ENCODE measurements at regions not wholly inside any gene's neighbourhood (a gene's known extent, or its start where the extent isn't known, plus 50 kb on each side); places are given as distances from the start of the nearest gene placed in this dataset.
A peak's percentile ranks its signal among the peaks of the same experiment; 100 is the strongest.

GRCh38 chr3:153679714-153680113 is 441.5 kb upstream of the ARHGEF26 start:
- DNase-seq (ENCODE audit: low spot score), result peak; percentile 85
- Histone ChIP-seq H3K9me3 (ENCODE audit: low read length) (peaks cover 33% of the 10 kb centered on the region), H3K4me1 (ENCODE audit: insufficient read depth, low read length, poor library complexity, severe bottlenecking) (peaks cover 28% of the 10 kb centered on the region), H3K4me3 (ENCODE audit: low read depth, low read length, poor library complexity, severe bottlenecking) (peak overlapping the region; percentile 51), H3K36me3 (ENCODE audit: insufficient read depth, low read length) (peaks cover 45% of the 10 kb centered on the region), H3K4me2 (ENCODE audit: low read length) (peak overlapping the region; percentile 58), H3K9me2 (ENCODE audit: insufficient read depth, low read length) (no peaks in the 10 kb centered on the region), H3K27ac (ENCODE audit: low read depth, low read length, poor library complexity, severe bottlenecking) (peak overlapping the region; percentile 71), H2AFZ (ENCODE audit: low read length) (no peak overlapping the region; the same call in 1 of the 2 replicates), H4K20me1 (ENCODE audit: insufficient read depth, low read length) (no peaks in the 10 kb centered on the region), H3K79me2 (ENCODE audit: insufficient read depth, low read depth, low read length) (peaks cover 11% of the 10 kb centered on the region)
- BruUV-seq (replicated peaks), result no TSS peak
- CTCF ChIA-PET (ENCODE audit: unreplicated experiment), result no interaction called here
- TF ChIP-seq CTCF (conservative IDR thresholded peaks at IDR 0.05; ENCODE audit: low read length), result no peak
- no peak for TF ChIP-seq EZH2phosphoT487 (IDR thresholded peaks at IDR 0.05; ENCODE audit: borderline replicate concordance, low read depth, low read length)
- intact Hi-C loops (cut with micrococcal nuclease; ENCODE audit: unreplicated experiment), result loop anchor here (1.0 to 5.0 kb wide), 2 partner anchors 55 to 83 kb away; no protein-coding TSS in a partner anchor
- POLR2A ChIA-PET, result interaction anchor here (0.6 to 1.5 kb wide), 6 partner anchors 15 to 78 kb away, joined by 3 to 5 read pairs (median 3); no protein-coding TSS in a partner anchor

- CTCF ChIA-PET (ENCODE audit: unreplicated experiment), result no interaction called here
- Histone ChIP-seq H3K9me2 (ENCODE audit: insufficient read depth, low read length) (no peaks in the 10 kb centered on the region), H3K4me3 (ENCODE audit: low read depth, low read length, poor library complexity, severe bottlenecking) (no peak overlapping the region), H3K9me3 (ENCODE audit: low read length) (peaks cover 33% of the 10 kb centered on the region), H3K36me3 (ENCODE audit: insufficient read depth, low read length) (peaks cover 45% of the 10 kb centered on the region), H4K20me1 (ENCODE audit: insufficient read depth, low read length) (no peaks in the 10 kb centered on the region), H3K27ac (ENCODE audit: low read depth, low read length, poor library complexity, severe bottlenecking) (peak overlapping the region; percentile 71), H3K4me1 (ENCODE audit: insufficient read depth, low read length, poor library complexity, severe bottlenecking) (peaks cover 28% of the 10 kb centered on the region), H2AFZ (ENCODE audit: low read length) (no peak overlapping the region; the same call in 1 of the 2 replicates), H3K79me2 (ENCODE audit: insufficient read depth, low read depth, low read length) (peaks cover 11% of the 10 kb centered on the region), H3K4me2 (ENCODE audit: low read length) (peak overlapping the region; percentile 58; the same call in 1 of the 2 replicates)
- POLR2A ChIA-PET, result interaction anchor here (0.6 to 2.5 kb wide), 8 partner anchors 12 to 1060 kb away, joined by 3 to 8 read pairs (median 3); no protein-coding TSS in a partner anchor
- BruUV-seq (replicated peaks), result no TSS peak
- DNase-seq (ENCODE audit: low spot score), result no peak
- intact Hi-C loops (cut with micrococcal nuclease; ENCODE audit: unreplicated experiment), result loop anchor here (5.0 kb wide), 1 partner anchor 82 kb away; no protein-coding TSS in a partner anchor
- TF ChIP-seq EZH2phosphoT487 (IDR thresholded peaks at IDR 0.05; ENCODE audit: borderline replicate concordance, low read depth, low read length), result no peak
- no peak for TF ChIP-seq CTCF (conservative IDR thresholded peaks at IDR 0.05; ENCODE audit: low read length)
Measured at GRCh38 chr3:153680526-153680925, 440.7 kb upstream of the ARHGEF26 start.

GRCh38 chr3:153681057-153681456 is 440.1 kb upstream of the ARHGEF26 start:
- intact Hi-C loops (cut with micrococcal nuclease; ENCODE audit: unreplicated experiment), result loop anchor here (5.0 kb wide), 1 partner anchor 81 kb away; no protein-coding TSS in a partner anchor
- TF ChIP-seq CTCF (conservative IDR thresholded peaks at IDR 0.05; ENCODE audit: low read length) (no peak), EZH2phosphoT487 (IDR thresholded peaks at IDR 0.05; ENCODE audit: borderline replicate concordance, low read depth, low read length) (no peak)

More at GRCh38 chr3:153681057-153681456, 440.1 kb upstream of the ARHGEF26 start:
- Histone ChIP-seq H4K20me1 (ENCODE audit: insufficient read depth, low read length) (no peaks in the 10 kb centered on the region), H3K9me3 (ENCODE audit: low read length) (peaks cover 33% of the 10 kb centered on the region), H3K36me3 (ENCODE audit: insufficient read depth, low read length) (peaks cover 41% of the 10 kb centered on the region), H3K4me3 (ENCODE audit: low read depth, low read length, poor library complexity, severe bottlenecking) (no peak overlapping the region), H2AFZ (ENCODE audit: low read length) (no peak overlapping the region), H3K4me1 (ENCODE audit: insufficient read depth, low read length, poor library complexity, severe bottlenecking) (peaks cover 28% of the 10 kb centered on the region), H3K4me2 (ENCODE audit: low read length) (no peak overlapping the region), H3K9me2 (ENCODE audit: insufficient read depth, low read length) (no peaks in the 10 kb centered on the region), H3K79me2 (ENCODE audit: insufficient read depth, low read depth, low read length) (peaks cover 11% of the 10 kb centered on the region), H3K27ac (ENCODE audit: low read depth, low read length, poor library complexity, severe bottlenecking) (peak overlapping the region; percentile 71)
- CTCF ChIA-PET (ENCODE audit: unreplicated experiment), result no interaction called here
- no TSS peak for BruUV-seq (replicated peaks)
- POLR2A ChIA-PET, result interaction anchor here (0.7 to 2.5 kb wide), 8 partner anchors 11 to 84 kb away, joined by 3 to 8 read pairs (median 3); no protein-coding TSS in a partner anchor
- DNase-seq (ENCODE audit: low spot score), result no peak
